Panc1 (cell line): ENCODE measurements at regions not wholly inside any gene's neighbourhood (a gene's known extent, or its start where the extent isn't known, plus 50 kb on each side); places are given as distances from the start of the nearest gene placed in this dataset.

Experiments used
- ATAC-seq: fragments of 200-7000 bp; cut with Tn5 transposase; 2 replicates; pipeline ENCODE4 v1.9.1; 2020; ENCODE audit warnings: mild to moderate bottlenecking, moderate library complexity
- BruUV-seq: library from RNA; stranded (reverse); fragments of 400-500 nt; replicated peaks from 2 replicates; lab custom pipeline; 2021; lab: Mats Ljungman, UMichigan
- CTCF ChIA-PET: fragments of 300-600 bp; sonication (Branson Sonifier 250); formaldehyde crosslinking; loops from one replicate; lab custom pipeline; 2022; ENCODE audit warnings: antibody characterized with exemption; lab: Charles Lee
- POLR2A ChIA-PET: fragments of 300-600 bp; sonication (Branson Sonifier 250); formaldehyde crosslinking; loops from one replicate; lab custom pipeline; 2022; ENCODE audit warnings: antibody characterized with exemption; lab: Charles Lee
- DNase-seq: peaks from one replicate; pipeline ENCODE4 v3.0.0-alpha.2; 2010; ENCODE audit warnings: low read depth, low spot score
- H3K27ac ChIP-seq: 2 replicates; pipeline ENCODE4 v1.5.1; 2011; ENCODE audit warnings: mild to moderate bottlenecking, low read length, inconsistent platforms
- H3K27me3 ChIP-seq: fragments of 200-500 bp; sonication (Bioruptor generic); 2 replicates; pipeline ENCODE4 v1.6.0; 2014; ENCODE audit warnings: low read length, inconsistent platforms; ENCODE audit not compliant: control insufficient read depth, insufficient read depth
- H3K36me3 ChIP-seq: fragments of 200-500 bp; sonication (Bioruptor generic); 2 replicates; pipeline ENCODE4 v1.5.1; 2014; ENCODE audit warnings: inconsistent platforms, mild to moderate bottlenecking, low read length, moderate library complexity; ENCODE audit not compliant: control insufficient read depth, insufficient read depth
- H3K4me1 ChIP-seq: 2 replicates; pipeline ENCODE4 v1.5.1; 2011; ENCODE audit warnings: inconsistent platforms, mild to moderate bottlenecking, low read length, moderate library complexity; ENCODE audit not compliant: control insufficient read depth, insufficient read depth
- H3K4me3 ChIP-seq, 2 experiments: 2 replicates each; pipeline ENCODE4 v1.5.1; 2011 to 2012; ENCODE audit warnings: low read depth in 2 of 2, low read length in 2 of 2, mild to moderate bottlenecking in 2 of 2, inconsistent platforms in 1 of 2, moderate library complexity in 1 of 2
- H3K9me3 ChIP-seq: fragments of 200-500 bp; sonication (Bioruptor generic); 2 replicates; pipeline ENCODE4 v1.5.1; 2014; ENCODE audit warnings: low read depth, mild to moderate bottlenecking, inconsistent platforms, low read length, moderate library complexity; ENCODE audit not compliant: control insufficient read depth, insufficient read depth
- CTCF ChIP-seq: fragments of 450-650 bp; IDR thresholded peaks from 2 replicates; pipeline ENCODE4 v1.5.1; 2017; ENCODE audit warnings: mild to moderate bottlenecking
- POLR2AphosphoS5 ChIP-seq: IDR thresholded peaks from 2 replicates; pipeline ENCODE4 v1.6.1; 2012; ENCODE audit warnings: mild to moderate bottlenecking, low read depth, low read length, moderate library complexity
- REST ChIP-seq, 2 experiments: IDR thresholded peaks; 2 replicates each; pipeline ENCODE4 v1.6.1; 2011 to 2012; ENCODE audit warnings: low read depth in 2 of 2, control low read depth in 1 of 2, low read length in 1 of 2, mild to moderate bottlenecking in 1 of 2, moderate library complexity in 1 of 2; ENCODE audit not compliant: insufficient read depth in 1 of 2
- SIN3A ChIP-seq: IDR thresholded peaks from 2 replicates; pipeline ENCODE4 v1.6.1; 2012; ENCODE audit warnings: low read depth, mild to moderate bottlenecking, low read length, moderate library complexity, borderline replicate concordance; ENCODE audit not compliant: insufficient read depth
- TCF7L2 ChIP-seq: IDR thresholded peaks from 2 replicates; pipeline ENCODE4 v1.6.1; 2011; ENCODE audit warnings: mild to moderate bottlenecking, low read depth, low read length, inconsistent platforms
- in situ Hi-C: cut with HindIII; loops from 2 replicates; pipeline ENCODE4 v1.10.0; 2016; ENCODE audit warnings: low sequenced_read_pairs, low pct_unique_long_range_greater_than_20kb
- intact Hi-C: fragments of 100-400 bp; cut with micrococcal nuclease; formaldehyde crosslinking; loops from one replicate; pipeline ENCODE4 v1.10.0; 2022; ENCODE audit not compliant: unreplicated experiment

GRCh38 chr9:90459321-90459720 is 183.3 kb downstream of the DIRAS2 start:
- in situ Hi-C loops, result no loop called here
- CTCF ChIA-PET, result no interaction called here
- no peaks in the 10 kb centered on the region for H3K27me3 ChIP-seq
- no peak for TF ChIP-seq CTCF
- TF ChIP-seq REST (IDR thresholded peaks at IDR 0.05; ENCODE audit: insufficient read depth in 1 of 2, low read depth in 2 of 2, low read length in 1 of 2), result no peak
- TF ChIP-seq SIN3A, result no peak
- no peak for TF ChIP-seq TCF7L2
- no peak for TF ChIP-seq POLR2AphosphoS5
- DNase-seq, result no peak
- POLR2A ChIA-PET, result no interaction called here
- no peaks in the 10 kb centered on the region for H3K9me3 ChIP-seq
- no peak overlapping the region for H3K4me3 ChIP-seq
- ATAC-seq, result no peak
- no peaks in the 10 kb centered on the region for H3K4me1 ChIP-seq
- no TSS peak for BruUV-seq
- intact Hi-C loops, result no loop called here
- no peaks in the 10 kb centered on the region for H3K36me3 ChIP-seq
- H3K27ac ChIP-seq, result no peak overlapping the region

- Histone ChIP-seq H3K36me3 (no peaks in the 10 kb centered on the region), H3K9me3 (no peaks in the 10 kb centered on the region), H3K27ac (no peak overlapping the region), H3K27me3 (no peaks in the 10 kb centered on the region), H3K4me1 (no peaks in the 10 kb centered on the region), H3K4me3 (no peak overlapping the region)
- intact Hi-C loops (no loop called here), in situ Hi-C loops (no loop called here)
- ATAC-seq (no peak), DNase-seq (no peak)
- BruUV-seq, result no TSS peak
- CTCF ChIA-PET, result no interaction called here
- POLR2A ChIA-PET, result no interaction called here
- TF ChIP-seq CTCF (no peak), SIN3A (no peak), POLR2AphosphoS5 (no peak), REST (IDR thresholded peaks at IDR 0.05; ENCODE audit: insufficient read depth in 1 of 2, low read depth in 2 of 2, low read length in 1 of 2) (no peak), TCF7L2 (no peak)
Observed at GRCh38 chr9:90460220-90460619, 182.4 kb downstream of the DIRAS2 start.
